A204.1 (cell line): ENCODE measurements at regions not wholly inside any gene's neighbourhood (a gene's known extent, or its start where the extent isn't known, plus 50 kb on each side); places are given as distances from the start of the nearest gene placed in this dataset.

ENCODE experiments used
- FAIRE-seq: peaks from 2 replicates; lab custom pipeline; 2012; peaks lifted over from hg19 to GRCh38; lab: Jason Lieb, UNC

GRCh38 chr10:131635564-131636015 is 265.2 kb upstream of the PPP2R2D start:
- FAIRE-seq: no peak

- no peak for FAIRE-seq
These were observed 264.7 kb upstream of the PPP2R2D start for GRCh38 chr10:131636116-131636515.

GRCh38 chr10:131636841-131637724 is 263.7 kb upstream of the PPP2R2D start:
- no peak for FAIRE-seq

GRCh38 chr10:131638049-131638879 is 262.5 kb upstream of the PPP2R2D start:
- FAIRE-seq: no peak

GRCh38 chr10:131638880-131639278 is 261.9 kb upstream of the PPP2R2D start:
- no peak for FAIRE-seq

GRCh38 chr10:131640045-131640644 is 260.7 kb upstream of the PPP2R2D start:
- no peak for FAIRE-seq

- no peak for FAIRE-seq
These were observed 259.6 kb upstream of the PPP2R2D start for GRCh38 chr10:131641231-131641630.

- no peak for FAIRE-seq
These were observed 258.9 kb upstream of the PPP2R2D start for GRCh38 chr10:131641898-131642297.

- no peak for FAIRE-seq
These were observed 257.8 kb upstream of the PPP2R2D start for GRCh38 chr10:131642966-131643365.

- no peak for FAIRE-seq
These were observed 256.5 kb upstream of the PPP2R2D start for GRCh38 chr10:131644289-131644688.

GRCh38 chr10:131644864-131645658 is 255.7 kb upstream of the PPP2R2D start:
- FAIRE-seq: no peak

- no peak for FAIRE-seq
These were observed 255.1 kb upstream of the PPP2R2D start for GRCh38 chr10:131645756-131646155.

- no peak for FAIRE-seq
These were observed 254.0 kb upstream of the PPP2R2D start for GRCh38 chr10:131646551-131647525.

- FAIRE-seq: no peak
These were observed 253.0 kb upstream of the PPP2R2D start for GRCh38 chr10:131647789-131648188.

GRCh38 chr10:131648386-131649020 is 252.3 kb upstream of the PPP2R2D start:
- no peak for FAIRE-seq

GRCh38 chr10:131649617-131650016 is 251.2 kb upstream of the PPP2R2D start:
- FAIRE-seq: no peak

- no peak for FAIRE-seq
These were observed 250.6 kb upstream of the PPP2R2D start for GRCh38 chr10:131650169-131650705.

GRCh38 chr10:131650771-131651673 is 249.8 kb upstream of the PPP2R2D start:
- no peak for FAIRE-seq
